Neuronal stem cell (in vitro differentiated cells): ENCODE measurements at regions not wholly inside any gene's neighbourhood (a gene's known extent, or its start where the extent isn't known, plus 50 kb on each side); places are given as distances from the start of the nearest gene placed in this dataset.
"Not testable (repeated sequence)": the region's sequence is repeated elsewhere in the genome, so short reads cannot be mapped to it uniquely, and the experiment has no call there.

Experiments
- DNase-seq: peaks from one replicate; pipeline ENCODE4 v3.0.0-alpha.2; 2013; ENCODE audit warnings: low spot score
- H2AFZ ChIP-seq: one replicate; pipeline ENCODE4 v1.6.1; 2013; ENCODE audit warnings: mild to moderate bottlenecking, low read length, inconsistent platforms
- H2AK5ac ChIP-seq: 2 replicates; pipeline ENCODE4 v1.6.1; 2013; ENCODE audit warnings: low read depth, mild to moderate bottlenecking, inconsistent platforms, low read length, moderate library complexity, mixed read lengths
- H2BK120ac ChIP-seq: 2 replicates; pipeline ENCODE4 v1.6.1; 2013; ENCODE audit warnings: low read depth, mild to moderate bottlenecking, inconsistent platforms, low read length, moderate library complexity, mixed read lengths
- H2BK12ac ChIP-seq: one replicate; pipeline ENCODE4 v1.6.1; 2013; ENCODE audit warnings: low read length, inconsistent platforms
- H2BK15ac ChIP-seq: 2 replicates; pipeline ENCODE4 v1.6.1; 2013; ENCODE audit warnings: mild to moderate bottlenecking, low read length, inconsistent platforms, mixed read lengths
- H2BK5ac ChIP-seq: one replicate; pipeline ENCODE4 v1.6.1; 2013; ENCODE audit warnings: inconsistent platforms, mild to moderate bottlenecking, low read length, moderate library complexity
- H3K14ac ChIP-seq: one replicate; pipeline ENCODE4 v1.6.1; 2013; ENCODE audit warnings: low read length, inconsistent platforms
- H3K18ac ChIP-seq: 2 replicates; pipeline ENCODE4 v1.6.1; 2013; ENCODE audit warnings: low read length, inconsistent platforms
- H3K23ac ChIP-seq: 2 replicates; pipeline ENCODE4 v1.6.1; 2013; ENCODE audit warnings: low read depth, mild to moderate bottlenecking, mixed read lengths, low read length, inconsistent platforms; ENCODE audit not compliant: poor library complexity
- H3K27ac ChIP-seq: replicated peaks from 3 replicates; pipeline ENCODE4 v1.5.1; 2013; ENCODE audit warnings: low read length, inconsistent platforms
- H3K27me3 ChIP-seq, 3 experiments: 2 replicates each; pipeline ENCODE4 v1.6.1; 2013; ENCODE audit warnings: low read length in 3 of 3, mild to moderate bottlenecking in 2 of 3, inconsistent platforms in 1 of 3, low read depth in 1 of 3, mixed read lengths in 1 of 3, moderate library complexity in 1 of 3; ENCODE audit not compliant: control insufficient read depth in 3 of 3, insufficient read depth in 3 of 3
- H3K36me3 ChIP-seq, 2 donors: replicated peaks in 1 of 2; 2 replicates each; pipeline ENCODE4 v1.6.1; 2013; ENCODE audit warnings: low read length in 2 of 2; ENCODE audit not compliant: control insufficient read depth in 2 of 2, insufficient read depth in 2 of 2
- H3K4ac ChIP-seq: 2 replicates; pipeline ENCODE4 v1.6.1; 2013; ENCODE audit warnings: inconsistent platforms, mild to moderate bottlenecking, low read length, moderate library complexity
- H3K4me1 ChIP-seq, 2 donors: 1 replicate in 1 of 2; 2 replicates in 1 of 2; pipeline ENCODE4 v1.6.1; 2013; ENCODE audit warnings: low read length in 2 of 2, low read depth in 1 of 2; ENCODE audit not compliant: control insufficient read depth in 2 of 2, insufficient read depth in 1 of 2
- H3K4me2 ChIP-seq: one replicate; pipeline ENCODE4 v1.6.1; 2013; ENCODE audit warnings: mild to moderate bottlenecking, low read length, inconsistent platforms; ENCODE audit not compliant: insufficient read depth, poor library complexity, severe bottlenecking
- H3K4me3 ChIP-seq, 2 donors: 2 replicates each; pipeline ENCODE4 v1.5.1; 2013; ENCODE audit warnings: low read length in 2 of 2, mild to moderate bottlenecking in 2 of 2, inconsistent platforms in 1 of 2, moderate library complexity in 1 of 2
- H3K79me1 ChIP-seq: one replicate; pipeline ENCODE4 v1.6.1; 2013; ENCODE audit warnings: low read depth, mild to moderate bottlenecking, inconsistent platforms, low read length, moderate library complexity
- H3K9ac ChIP-seq: one replicate; pipeline ENCODE4 v1.6.1; 2013; ENCODE audit warnings: mild to moderate bottlenecking, low read depth, low read length, inconsistent platforms; ENCODE audit not compliant: poor library complexity
- H3K9me3 ChIP-seq, 2 donors: replicated peaks in 1 of 2; 2 replicates each; pipeline versions ENCODE3 to v1.6.1; 2013; ENCODE audit warnings: low read length in 2 of 2, mild to moderate bottlenecking in 2 of 2, inconsistent platforms in 1 of 2, low read depth in 1 of 2, mixed read lengths in 1 of 2, moderate library complexity in 1 of 2; ENCODE audit not compliant: control insufficient read depth in 2 of 2, insufficient read depth in 1 of 2
- H4K8ac ChIP-seq: one replicate; pipeline ENCODE4 v1.6.1; 2013; ENCODE audit warnings: low read depth, mild to moderate bottlenecking, inconsistent platforms, low read length, moderate library complexity
- H4K91ac ChIP-seq: one replicate; pipeline ENCODE4 v1.6.1; 2013; ENCODE audit warnings: low read length, low read depth, mild to moderate bottlenecking, inconsistent platforms; ENCODE audit not compliant: poor library complexity
- WGBS, 2 donors: extraction: QIAGEN DNeasy Blood & Tissue Kit; methylation state at CpG; one replicate each; pipeline ENCODE4 v1.1.7; 2013; ENCODE audit warnings: missing lambda C conversion rate in 2 of 2, mixed read lengths in 1 of 2; ENCODE audit not compliant: insufficient read length in 2 of 2, insufficient replicate concordance in 1 of 2; ENCODE audit errors: extremely low coverage in 2 of 2; 5-methylcytosine and 5-hydroxymethylcytosine counted together

GRCh38 chr6:112881828-112882780 lies 535.0 kb downstream of the RFPL4B start:
- Histone ChIP-seq H3K18ac (no peak overlapping the region), H2BK120ac (no peak overlapping the region), H2AFZ (peak overlapping the region; percentile 27), H2BK5ac (no peak overlapping the region), H3K79me1 (no peaks in the 10 kb centered on the region), H3K9me3 (peaks cover 0 to 7% of the 10 kb centered on the region in 2 donors), H3K23ac (no peak overlapping the region), H3K4me3 (no peak overlapping the region), H2AK5ac (no peak overlapping the region), H3K4me2 (no peak overlapping the region), H3K4me1 (peaks cover 8 to 23% of the 10 kb centered on the region in 2 donors), H3K9ac (no peak overlapping the region), H4K8ac (no peak overlapping the region), H2BK15ac (no peak overlapping the region), H3K14ac (no peak overlapping the region), H2BK12ac (no peak overlapping the region), H3K27me3 (no peaks in the 10 kb centered on the region), H4K91ac (no peak overlapping the region), H3K27ac (no peak overlapping the region), H3K36me3 (no peaks in the 10 kb centered on the region), H3K4ac (no peak overlapping the region)
- no peak for DNase-seq
- no CpG with 5 or more reads among the region's 2 CpGs for WGBS, 2 donors

DNA sequence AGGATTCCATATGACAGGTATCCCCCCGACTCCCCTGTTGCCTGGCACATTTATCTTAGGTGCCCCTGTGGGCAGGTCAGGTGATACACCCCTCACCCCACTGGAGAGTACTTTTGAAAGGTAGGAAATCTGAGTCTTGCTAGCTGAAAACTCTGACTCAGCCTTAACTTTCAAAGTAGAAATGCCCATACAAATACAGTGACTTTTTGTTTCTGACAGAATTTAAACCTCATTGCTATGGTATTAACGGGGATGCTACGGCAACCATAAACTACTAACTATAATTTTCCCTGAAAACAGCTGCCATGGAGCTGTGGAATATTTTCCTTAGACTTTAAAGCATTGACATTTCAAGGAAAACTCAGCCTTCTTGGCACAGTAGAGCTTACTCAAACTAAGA lies 536.0 kb downstream of the RFPL4B start:
- Histone ChIP-seq H4K8ac (no peak overlapping the region), H3K23ac (no peak overlapping the region), H3K79me1 (no peaks in the 10 kb centered on the region), H3K4ac (no peak overlapping the region), H3K4me1 (peaks cover 8 to 18% of the 10 kb centered on the region in 2 donors), H3K14ac (no peak overlapping the region), H4K91ac (no peak overlapping the region), H2AK5ac (no peak overlapping the region), H2BK12ac (no peak overlapping the region), H3K9me3 (peaks cover 0 to 7% of the 10 kb centered on the region in 2 donors), H3K4me2 (no peak overlapping the region), H3K4me3 (no peak overlapping the region), H3K36me3 (no peaks in the 10 kb centered on the region), H3K27me3 (no peaks in the 10 kb centered on the region), H3K27ac (no peak overlapping the region), H2AFZ (no peak overlapping the region), H2BK120ac (no peak overlapping the region), H3K9ac (no peak overlapping the region), H2BK5ac (no peak overlapping the region), H2BK15ac (no peak overlapping the region), H3K18ac (no peak overlapping the region)
- no peak for DNase-seq
- no CpG with 5 or more reads among the region's 3 CpGs for WGBS, 2 donors

DNA sequence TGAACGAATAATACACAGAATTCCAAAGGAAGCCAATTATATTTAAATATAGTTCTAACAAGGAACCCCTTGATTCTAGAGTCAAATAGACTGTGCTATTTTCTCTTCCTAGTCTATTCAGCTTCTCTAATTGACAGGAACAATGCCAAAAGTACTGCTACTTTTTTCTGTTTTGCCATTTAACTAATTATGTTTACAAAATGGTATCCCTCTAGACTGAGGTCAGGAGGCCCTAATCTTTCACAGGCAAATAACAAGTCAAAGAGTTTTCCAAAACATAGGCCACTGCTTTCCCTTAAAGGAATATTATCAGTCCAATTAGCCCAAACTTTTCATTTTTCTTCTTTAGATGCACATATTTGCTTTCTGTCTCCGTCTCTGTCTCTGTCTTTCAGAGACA lies 539.3 kb downstream of the RFPL4B start:
- no peaks in the 10 kb centered on the region for H3K27me3 ChIP-seq
- no peak overlapping the region for H2BK5ac ChIP-seq
- peaks cover 0 to 5% of the 10 kb centered on the region in 2 donors for H3K4me1 ChIP-seq
- H3K79me1 ChIP-seq, result no peaks in the 10 kb centered on the region
- H2AFZ ChIP-seq, result no peak overlapping the region
- no peak overlapping the region for H3K4me3 ChIP-seq
- H2AK5ac ChIP-seq, result no peak overlapping the region
- no peak overlapping the region for H2BK120ac ChIP-seq
- no peak for DNase-seq
- H2BK15ac ChIP-seq, result no peak overlapping the region
- no peak overlapping the region for H3K23ac ChIP-seq
- no peak overlapping the region for H3K4me2 ChIP-seq
- no peak overlapping the region for H3K14ac ChIP-seq
- H3K36me3 ChIP-seq, result no peaks in the 10 kb centered on the region
- H3K4ac ChIP-seq, result no peak overlapping the region
- H3K9me3 ChIP-seq, result peaks cover 0 to 7% of the 10 kb centered on the region in 2 donors
- H3K18ac ChIP-seq, result no peak overlapping the region
- no peak overlapping the region for H4K91ac ChIP-seq
- no peak overlapping the region for H2BK12ac ChIP-seq
- no peak overlapping the region for H3K9ac ChIP-seq
- no peak overlapping the region for H3K27ac ChIP-seq
- H4K8ac ChIP-seq, result no peak overlapping the region
- WGBS, 2 donors, result no CpG with 5 or more reads among the region's 2 CpGs

GRCh38 chr6:112887424-112887823 lies 540.3 kb downstream of the RFPL4B start:
- not testable (repeated sequence) for H2BK12ac ChIP-seq, H3K18ac ChIP-seq, H2BK5ac ChIP-seq, H3K4me2 ChIP-seq, H4K8ac ChIP-seq, H2BK120ac ChIP-seq, H3K9me3 ChIP-seq, H3K14ac ChIP-seq, H3K4me3 ChIP-seq, H3K27ac ChIP-seq, H3K36me3 ChIP-seq, H4K91ac ChIP-seq, H3K9ac ChIP-seq, H3K23ac ChIP-seq, H3K4me1 ChIP-seq, H2AK5ac ChIP-seq, H3K4ac ChIP-seq, H2BK15ac ChIP-seq, DNase-seq, H3K27me3 ChIP-seq, H3K79me1 ChIP-seq, H2AFZ ChIP-seq
- WGBS, 2 donors, result no CpG with 5 or more reads among the region's 4 CpGs
